ENCODE measurements at regions not wholly inside any gene's neighbourhood (a gene's known extent, or its start where the extent isn't known, plus 50 kb on each side); places are given as distances from the start of the nearest gene placed in this dataset.

DNA sequence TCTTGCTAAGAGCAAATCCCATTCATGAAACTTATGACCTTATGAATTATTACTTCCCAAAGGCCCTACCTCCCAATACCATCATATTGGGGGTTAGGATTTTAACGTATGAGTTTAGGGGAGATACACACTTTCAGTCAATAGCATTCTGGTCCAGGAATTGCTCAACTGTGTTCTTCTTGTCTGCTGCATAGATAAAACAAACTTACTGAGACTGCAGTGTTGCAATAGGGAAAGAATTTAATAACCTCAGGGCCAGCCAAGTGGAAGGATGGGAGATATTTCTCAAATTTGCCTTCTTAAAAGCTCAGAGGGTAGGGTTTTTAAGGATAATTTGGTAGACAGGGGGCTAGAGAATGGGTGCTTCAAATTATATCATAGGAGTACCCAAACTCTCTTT is 625.8 kb downstream of the OTOL1 start:
- TF ChIP-seq, protein P1, sequence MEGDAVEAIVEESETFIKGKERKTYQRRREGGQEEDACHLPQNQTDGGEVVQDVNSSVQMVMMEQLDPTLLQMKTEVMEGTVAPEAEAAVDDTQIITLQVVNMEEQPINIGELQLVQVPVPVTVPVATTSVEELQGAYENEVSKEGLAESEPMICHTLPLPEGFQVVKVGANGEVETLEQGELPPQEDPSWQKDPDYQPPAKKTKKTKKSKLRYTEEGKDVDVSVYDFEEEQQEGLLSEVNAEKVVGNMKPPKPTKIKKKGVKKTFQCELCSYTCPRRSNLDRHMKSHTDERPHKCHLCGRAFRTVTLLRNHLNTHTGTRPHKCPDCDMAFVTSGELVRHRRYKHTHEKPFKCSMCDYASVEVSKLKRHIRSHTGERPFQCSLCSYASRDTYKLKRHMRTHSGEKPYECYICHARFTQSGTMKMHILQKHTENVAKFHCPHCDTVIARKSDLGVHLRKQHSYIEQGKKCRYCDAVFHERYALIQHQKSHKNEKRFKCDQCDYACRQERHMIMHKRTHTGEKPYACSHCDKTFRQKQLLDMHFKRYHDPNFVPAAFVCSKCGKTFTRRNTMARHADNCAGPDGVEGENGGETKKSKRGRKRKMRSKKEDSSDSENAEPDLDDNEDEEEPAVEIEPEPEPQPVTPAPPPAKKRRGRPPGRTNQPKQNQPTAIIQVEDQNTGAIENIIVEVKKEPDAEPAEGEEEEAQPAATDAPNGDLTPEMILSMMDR (IDR thresholded peaks at IDR 0.05), result no peak
- no peak for TF ChIP-seq EZH2phosphoT487 (IDR thresholded peaks at IDR 0.05)
